T-helper 1 cell treated with Interleukin-12 subunit alpha and Interleukin-12 subunit beta and Interleukin-4 antibody, amounts not matched to agents 30 μg/mL and 1 μg/mL, for 36 hours (primary cell): ENCODE measurements at regions not wholly inside any gene's neighbourhood (a gene's known extent, or its start where the extent isn't known, plus 50 kb on each side); places are given as distances from the start of the nearest gene placed in this dataset.

Experiments used
- H3K27ac Mint-ChIP-seq: one replicate; pipeline ENCODE4 v1.8.0; 2021; ENCODE audit warnings: mild to moderate bottlenecking, mixed read lengths
- H3K27me3 Mint-ChIP-seq: one replicate; pipeline ENCODE4 v1.8.0; 2021; ENCODE audit warnings: low read depth, mixed read lengths
- H3K36me3 Mint-ChIP-seq: one replicate; pipeline ENCODE4 v1.8.0; 2021; ENCODE audit warnings: low read depth, mixed read lengths
- H3K4me1 Mint-ChIP-seq: one replicate; pipeline ENCODE4 v1.8.0; 2021; ENCODE audit warnings: low read depth, mixed read lengths
- H3K4me3 Mint-ChIP-seq: one replicate; pipeline ENCODE4 v1.8.0; 2021; ENCODE audit warnings: mild to moderate bottlenecking, moderate library complexity, mixed read lengths
- H3K9me3 Mint-ChIP-seq: one replicate; pipeline ENCODE4 v1.8.0; 2021; ENCODE audit warnings: mixed read lengths

GRCh38 chr13:65889368-65889767 lies 1340.8 kb downstream of the PCDH9 start:
- Mint-ChIP-seq H3K27me3 (no peaks in the 10 kb centered on the region), H3K9me3 (no peaks in the 10 kb centered on the region), H3K4me3 (no peak overlapping the region), H3K27ac (no peak overlapping the region), H3K4me1 (no peaks in the 10 kb centered on the region), H3K36me3 (no peaks in the 10 kb centered on the region)

DNA sequence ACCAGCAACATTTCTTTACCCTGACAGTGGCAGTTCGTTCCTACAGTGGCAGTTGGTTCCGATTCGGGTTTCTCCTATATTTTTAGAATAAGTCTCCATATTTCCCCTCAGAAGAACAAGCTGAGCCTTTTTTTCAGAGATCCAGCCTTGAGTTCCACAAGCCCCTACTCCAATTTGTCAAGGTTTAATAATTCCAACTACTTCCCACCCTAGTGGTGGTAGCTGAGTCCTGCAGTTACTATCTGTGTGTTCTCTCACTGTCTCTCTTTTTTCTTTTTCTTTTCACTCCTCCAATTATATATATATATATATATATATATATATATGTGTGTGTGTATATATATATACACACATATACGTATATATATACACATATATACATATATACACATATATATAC lies 1347.3 kb downstream of the PCDH9 start:
- Mint-ChIP-seq H3K27me3 (no peaks in the 10 kb centered on the region), H3K27ac (no peak overlapping the region), H3K4me3 (no peak overlapping the region), H3K9me3 (peaks cover under 1% of the 10 kb centered on the region), H3K4me1 (no peaks in the 10 kb centered on the region), H3K36me3 (no peaks in the 10 kb centered on the region)

- H3K4me1 Mint-ChIP-seq = no peaks in the 10 kb centered on the region
- peaks cover 4% of the 10 kb centered on the region for H3K9me3 Mint-ChIP-seq
- no peak overlapping the region for H3K4me3 Mint-ChIP-seq
- no peak overlapping the region for H3K27ac Mint-ChIP-seq
- H3K36me3 Mint-ChIP-seq = no peaks in the 10 kb centered on the region
- no peaks in the 10 kb centered on the region for H3K27me3 Mint-ChIP-seq
These were observed 1348.5 kb downstream of the PCDH9 start for GRCh38 chr13:65881561-65882155.

DNA sequence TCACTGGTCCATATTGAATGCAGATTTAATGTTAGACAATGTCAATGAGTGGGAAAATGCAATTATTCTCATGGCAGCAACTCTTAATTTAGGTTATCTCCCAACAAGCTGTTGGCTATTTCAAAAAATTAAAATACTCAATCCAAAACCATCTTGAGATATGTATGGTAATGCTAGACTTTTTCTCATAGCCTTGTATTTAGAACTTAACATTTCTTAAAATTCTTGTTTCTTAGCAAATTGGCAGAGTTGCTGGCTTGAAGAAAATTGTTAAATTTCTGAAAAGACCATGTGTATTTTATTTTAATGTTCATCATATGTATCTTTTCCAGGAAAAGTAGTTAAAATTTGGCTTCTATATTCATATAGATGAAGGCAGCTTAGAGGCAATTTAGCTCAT lies 1355.1 kb downstream of the PCDH9 start:
- Mint-ChIP-seq H3K9me3 (peaks cover 10% of the 10 kb centered on the region), H3K27me3 (no peaks in the 10 kb centered on the region), H3K36me3 (no peaks in the 10 kb centered on the region), H3K4me1 (no peaks in the 10 kb centered on the region), H3K27ac (no peak overlapping the region), H3K4me3 (no peak overlapping the region)

DNA sequence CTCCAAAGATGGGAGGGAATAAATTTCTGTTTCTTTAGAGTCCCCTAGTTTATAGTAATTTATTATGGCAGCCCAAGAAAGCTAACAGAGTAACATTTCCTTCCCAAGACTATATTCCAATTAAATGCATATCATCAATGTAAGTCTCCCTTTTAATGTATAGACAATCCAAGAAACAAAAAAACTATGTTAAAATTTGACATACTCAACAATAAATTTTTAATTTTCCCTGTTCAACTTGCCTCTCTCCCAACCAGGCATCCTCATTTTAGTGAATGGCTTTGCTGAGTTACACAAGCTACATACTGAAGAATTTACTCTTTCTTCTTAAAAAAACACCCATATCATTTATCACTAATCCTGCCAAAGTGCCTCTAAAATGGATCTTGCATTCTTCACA lies 1357.7 kb downstream of the PCDH9 start:
- peaks cover 7% of the 10 kb centered on the region for H3K9me3 Mint-ChIP-seq
- H3K27me3 Mint-ChIP-seq = no peaks in the 10 kb centered on the region
- H3K27ac Mint-ChIP-seq = no peak overlapping the region
- no peaks in the 10 kb centered on the region for H3K36me3 Mint-ChIP-seq
- no peaks in the 10 kb centered on the region for H3K4me1 Mint-ChIP-seq
- H3K4me3 Mint-ChIP-seq = no peak overlapping the region

GRCh38 chr13:65868884-65869283 lies 1361.3 kb downstream of the PCDH9 start:
- Mint-ChIP-seq H3K36me3 (no peaks in the 10 kb centered on the region), H3K4me3 (no peak overlapping the region), H3K27ac (no peak overlapping the region), H3K9me3 (peaks cover 17% of the 10 kb centered on the region), H3K4me1 (no peaks in the 10 kb centered on the region), H3K27me3 (no peaks in the 10 kb centered on the region)

GRCh38 chr13:65868099-65868498 lies 1362.0 kb downstream of the PCDH9 start:
- H3K4me1 Mint-ChIP-seq = no peaks in the 10 kb centered on the region

GRCh38 chr13:65866138-65866537 lies 1364.0 kb downstream of the PCDH9 start:
- Mint-ChIP-seq H3K27me3 (no peaks in the 10 kb centered on the region), H3K9me3 (peaks cover 11% of the 10 kb centered on the region), H3K36me3 (no peaks in the 10 kb centered on the region), H3K4me3 (no peak overlapping the region), H3K27ac (no peak overlapping the region), H3K4me1 (no peaks in the 10 kb centered on the region)

More at GRCh38 chr13:65868099-65868498, 1362.0 kb downstream of the PCDH9 start:
- Mint-ChIP-seq H3K36me3 (no peaks in the 10 kb centered on the region), H3K9me3 (peaks cover 14% of the 10 kb centered on the region), H3K27me3 (no peaks in the 10 kb centered on the region), H3K4me3 (no peak overlapping the region), H3K27ac (no peak overlapping the region)

DNA sequence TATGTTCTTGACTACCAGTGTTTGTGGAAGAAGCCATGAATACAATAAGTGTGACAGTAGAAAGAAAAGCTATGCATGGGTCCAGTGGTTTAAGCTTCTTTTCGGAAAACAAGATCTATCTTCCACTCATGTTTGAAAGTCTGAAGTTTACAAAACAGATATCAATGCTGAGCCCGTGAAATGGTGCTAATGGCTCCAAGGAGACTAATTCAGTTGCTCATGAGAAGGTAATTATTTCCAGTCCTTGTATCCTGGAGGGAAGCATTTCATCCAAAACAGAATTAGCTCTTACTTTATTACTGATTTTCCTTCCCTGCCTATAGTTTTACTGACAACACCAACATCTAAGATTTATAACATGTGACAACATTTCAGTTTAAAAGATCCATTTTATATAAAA lies 1364.9 kb downstream of the PCDH9 start:
- Mint-ChIP-seq H3K9me3 (peaks cover 11% of the 10 kb centered on the region), H3K4me1 (no peaks in the 10 kb centered on the region), H3K4me3 (no peak overlapping the region), H3K27me3 (no peaks in the 10 kb centered on the region), H3K36me3 (no peaks in the 10 kb centered on the region), H3K27ac (no peak overlapping the region)

DNA sequence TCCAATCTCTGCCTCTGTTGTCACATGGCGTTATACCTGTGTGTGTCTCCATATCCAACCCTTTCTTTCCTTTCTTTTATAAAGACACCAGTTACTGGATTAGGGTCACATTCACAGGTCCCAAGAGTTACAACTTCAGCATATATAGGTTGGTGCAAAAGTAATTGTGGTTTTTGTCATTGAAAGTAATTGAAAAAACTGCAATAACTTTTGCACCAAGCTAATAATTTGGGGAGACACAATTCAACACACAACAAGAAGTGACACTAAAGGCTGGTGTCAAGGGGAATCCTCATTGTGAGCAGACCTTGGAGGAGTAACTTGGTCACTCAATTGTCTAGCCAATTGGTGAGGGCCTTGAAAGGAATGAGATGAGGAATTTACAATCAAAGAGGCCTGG lies 1366.1 kb downstream of the PCDH9 start:
- H3K9me3 Mint-ChIP-seq = peaks cover 11% of the 10 kb centered on the region

GRCh38 chr13:65860306-65860705 lies 1369.8 kb downstream of the PCDH9 start:
- no peaks in the 10 kb centered on the region for H3K36me3 Mint-ChIP-seq
- no peaks in the 10 kb centered on the region for H3K4me1 Mint-ChIP-seq
- no peaks in the 10 kb centered on the region for H3K27me3 Mint-ChIP-seq
- H3K27ac Mint-ChIP-seq = no peak overlapping the region
- no peaks in the 10 kb centered on the region for H3K9me3 Mint-ChIP-seq
- no peak overlapping the region for H3K4me3 Mint-ChIP-seq

More for the DNA sequence above, 1366.1 kb downstream of the PCDH9 start:
- Mint-ChIP-seq H3K4me3 (no peak overlapping the region), H3K36me3 (no peaks in the 10 kb centered on the region), H3K4me1 (no peaks in the 10 kb centered on the region), H3K27me3 (no peaks in the 10 kb centered on the region), H3K27ac (no peak overlapping the region)

DNA sequence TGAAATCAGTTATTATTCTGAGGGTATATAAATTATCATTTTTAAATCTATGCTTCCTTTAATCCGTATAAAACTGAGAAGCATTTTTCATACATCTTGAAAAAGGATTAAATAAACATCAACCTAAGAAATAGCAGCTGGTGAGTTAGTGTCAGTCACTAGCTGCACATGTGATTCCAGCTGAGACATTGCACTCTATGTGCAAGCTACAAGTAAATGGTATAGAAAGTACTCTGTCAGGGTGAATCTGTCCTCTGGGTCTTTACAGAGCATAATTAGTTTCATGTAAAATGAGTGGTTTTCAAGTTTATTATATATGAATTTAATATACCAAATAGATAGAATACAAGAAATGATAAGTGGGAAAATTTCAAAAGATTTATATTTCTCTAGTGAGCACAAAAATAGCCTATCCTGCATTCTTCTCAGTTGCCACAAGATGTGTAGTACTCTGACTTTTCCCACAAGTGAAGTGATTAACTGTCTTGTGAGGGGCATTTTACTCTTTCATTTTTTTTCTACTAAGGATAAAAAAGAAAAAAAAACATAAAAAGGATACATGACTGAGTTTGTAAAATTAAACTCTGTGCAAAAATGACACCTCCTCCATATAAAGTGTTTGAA lies 1372.1 kb downstream of the PCDH9 start:
- H3K4me1 Mint-ChIP-seq = no peaks in the 10 kb centered on the region
- H3K9me3 Mint-ChIP-seq = no peaks in the 10 kb centered on the region
- H3K4me3 Mint-ChIP-seq = no peak overlapping the region
- no peaks in the 10 kb centered on the region for H3K27me3 Mint-ChIP-seq
- no peaks in the 10 kb centered on the region for H3K36me3 Mint-ChIP-seq
- H3K27ac Mint-ChIP-seq = no peak overlapping the region

DNA sequence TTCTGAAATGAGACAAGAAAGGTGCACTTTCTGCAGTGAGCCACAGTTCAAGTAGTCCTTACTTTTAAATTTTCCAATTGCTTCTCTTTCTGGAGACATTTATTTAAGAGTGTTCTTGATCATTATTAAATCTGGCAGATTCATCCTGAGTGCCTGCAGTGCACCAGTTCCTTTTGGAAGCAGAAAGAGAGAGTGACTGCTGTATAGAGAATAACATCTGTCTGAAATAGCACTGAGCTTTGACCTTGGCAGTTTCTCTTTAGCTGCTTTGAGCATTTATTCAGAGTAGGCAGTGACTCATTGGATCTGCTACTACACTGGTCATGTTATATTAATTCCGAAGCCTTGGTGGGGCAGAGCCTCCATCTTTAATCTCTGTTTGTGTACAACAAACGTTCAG lies 1373.7 kb downstream of the PCDH9 start:
- no peaks in the 10 kb centered on the region for H3K27me3 Mint-ChIP-seq
- H3K36me3 Mint-ChIP-seq = no peaks in the 10 kb centered on the region
- H3K4me3 Mint-ChIP-seq = no peak overlapping the region
- no peaks in the 10 kb centered on the region for H3K4me1 Mint-ChIP-seq
- H3K27ac Mint-ChIP-seq = no peak overlapping the region
- no peaks in the 10 kb centered on the region for H3K9me3 Mint-ChIP-seq

DNA sequence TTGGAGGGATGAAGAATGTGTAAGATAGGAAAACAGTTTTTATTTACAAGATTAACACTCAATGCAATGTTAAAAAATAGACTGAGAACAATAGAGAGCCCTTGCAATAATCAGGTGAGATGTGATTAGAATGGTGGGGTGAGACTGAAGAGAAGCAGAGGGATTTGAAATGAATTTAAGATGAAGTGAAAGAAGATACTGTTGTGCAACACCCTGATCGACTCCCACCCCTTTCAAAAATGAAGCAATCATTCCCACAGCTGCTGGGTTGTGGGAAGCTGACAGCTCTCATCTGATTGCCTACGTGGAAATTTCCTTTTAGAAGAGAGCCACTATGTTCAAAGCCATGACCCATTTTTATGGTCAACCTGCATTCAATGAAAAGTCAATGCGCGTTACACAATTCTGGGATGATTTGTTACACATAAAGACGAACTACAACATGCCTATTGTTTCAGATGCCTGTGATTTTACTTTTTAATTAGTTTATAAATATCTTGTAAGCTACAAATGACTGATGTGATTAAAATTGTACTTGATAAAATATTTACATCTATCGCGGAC lies 1374.8 kb downstream of the PCDH9 start:
- Mint-ChIP-seq H3K36me3 (no peaks in the 10 kb centered on the region), H3K4me1 (no peaks in the 10 kb centered on the region), H3K27ac (no peak overlapping the region), H3K9me3 (no peaks in the 10 kb centered on the region), H3K27me3 (no peaks in the 10 kb centered on the region), H3K4me3 (no peak overlapping the region)

DNA sequence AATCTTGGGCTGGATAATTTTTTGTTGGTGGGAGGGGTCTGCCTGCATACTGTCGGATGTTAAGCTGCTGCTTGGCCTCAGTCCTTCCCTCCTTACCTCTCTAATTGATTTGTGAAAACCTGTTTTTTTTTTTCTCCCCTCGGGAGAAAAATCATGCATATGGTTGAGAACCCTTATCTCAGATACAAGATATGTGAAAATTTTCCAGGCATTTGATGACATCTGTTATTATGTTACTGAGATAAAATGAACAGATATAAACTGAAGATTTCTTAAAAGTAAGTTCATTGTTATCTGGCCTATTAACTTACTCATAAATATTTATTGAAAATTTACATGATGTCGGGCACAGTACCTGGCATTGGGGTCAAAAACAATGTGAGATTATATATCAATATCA lies 1375.7 kb downstream of the PCDH9 start:
- H3K4me3 Mint-ChIP-seq = no peak overlapping the region
- H3K4me1 Mint-ChIP-seq = no peaks in the 10 kb centered on the region
- H3K9me3 Mint-ChIP-seq = no peaks in the 10 kb centered on the region
- H3K27me3 Mint-ChIP-seq = no peaks in the 10 kb centered on the region
- no peaks in the 10 kb centered on the region for H3K36me3 Mint-ChIP-seq
- H3K27ac Mint-ChIP-seq = no peak overlapping the region
